ENCODE measurements at regions not wholly inside any gene's neighbourhood (a gene's known extent, or its start where the extent isn't known, plus 50 kb on each side); places are given as distances from the start of the nearest gene placed in this dataset.
A peak's percentile ranks its signal among the peaks of the same experiment; 100 is the strongest.

GRCh38 chr3:150349314-150350097 is 58.6 kb upstream of the TSC22D2 start:
- Histone ChIP-seq H3K27me3 (ENCODE audit: control insufficient read depth, insufficient read depth, low read length) (no peaks in the 10 kb centered on the region), H4K8ac (ENCODE audit: low read depth in 2 of 2, low read length in 2 of 2) (no peak overlapping the region), H2AK5ac (ENCODE audit: low read depth, low read length) (peak overlapping the region; percentile 21; the same call in 1 of the 2 replicates), H3K4me2 (ENCODE audit: low read depth, low read length) (no peak overlapping the region), H4K91ac (ENCODE audit: insufficient read depth, low read depth, low read length) (peak overlapping the region; percentile 43), H3K9me3 (ENCODE audit: control insufficient read depth, insufficient read depth, low read length) (no peaks in the 10 kb centered on the region), H3K9me1 (ENCODE audit: insufficient read depth, low read length) (no peaks in the 10 kb centered on the region; the same call in 1 of the 2 replicates), H3K79me1 (ENCODE audit: low read depth in 1 of 2, low read length in 2 of 2) (no peaks in the 10 kb centered on the region), H2BK120ac (ENCODE audit: low read depth, low read length) (peak overlapping the region; percentile 39; the same call in 1 of the 2 replicates), H3K56ac (ENCODE audit: extremely low read depth, insufficient read depth, low read length) (no peak overlapping the region; the same call in 1 of the 2 replicates), H2BK20ac (ENCODE audit: low read depth, low read length) (no peak overlapping the region), H3K27ac (ENCODE audit: insufficient read depth, low read length) (no peak overlapping the region), H3K4me3 (ENCODE audit: insufficient read depth, low read depth, low read length) (no peak overlapping the region), H3K4me1 (ENCODE audit: control insufficient read depth, insufficient read depth, low read length) (peaks cover 17% of the 10 kb centered on the region), H3K14ac (replicated peaks; ENCODE audit: low read depth, low read length) (peak overlapping the region; percentile 32; the same call in 1 of the 2 replicates), H2BK5ac (ENCODE audit: low read depth, low read length, poor library complexity, severe bottlenecking) (no peak overlapping the region), H4K20me1 (ENCODE audit: insufficient read depth, low read length) (no peaks in the 10 kb centered on the region), H2BK15ac (ENCODE audit: low read depth, low read length) (no peak overlapping the region), H3K23ac (ENCODE audit: low read depth, low read length) (no peak overlapping the region), H2AFZ (replicated peaks; ENCODE audit: low read length, poor library complexity) (peak overlapping the region; percentile 11), H3K9ac (ENCODE audit: low read depth, low read length) (no peak overlapping the region), H3K4ac (ENCODE audit: low read depth, low read length) (no peak overlapping the region), H2AK9ac (replicated peaks; ENCODE audit: low read depth, low read length, poor library complexity) (no peak overlapping the region), H3K36me3 (ENCODE audit: control insufficient read depth, insufficient read depth, low read length) (no peaks in the 10 kb centered on the region), H4K5ac (ENCODE audit: low read depth, low read length) (peak overlapping the region; percentile 12; the same call in 1 of the 2 replicates), H3K18ac (ENCODE audit: low read depth, low read length) (peak overlapping the region; percentile 51; the same call in 1 of the 2 replicates)
- dilution Hi-C loops (cut with HindIII; ENCODE audit: low sequenced_read_pairs, unreplicated experiment), result no loop called here
- in situ Hi-C loops (cut with MboI; ENCODE audit: low sequenced_read_pairs), result no loop called here
- no peak for DNase-seq
- intact Hi-C loops (cut with micrococcal nuclease), result loop anchor here (1.0 kb wide), 1 partner anchor 114 kb away; no protein-coding TSS in a partner anchor
- 0 out of 2 replicates have a peak, but pooled peaks have one; percentile 18 for ATAC-seq (ENCODE audit: low read depth)
- no TSS peak for BruUV-seq (replicated peaks)
- CTCF ChIA-PET, result interaction anchor here (0.6 to 1.6 kb wide), 4 partner anchors 13 to 1259 kb away, joined by 3 to 4 read pairs (median 4); no protein-coding TSS in a partner anchor
- POLR2A ChIA-PET (ENCODE audit: unreplicated experiment), result no interaction called here
- 0 out of 2 replicates have a peak, but pooled peaks have one; percentile 16 for TF ChIP-seq CTCF (conservative IDR thresholded peaks at IDR 0.05; ENCODE audit: low read depth, low read length)
- no peak for TF ChIP-seq RFX5 (IDR thresholded peaks at IDR 0.05; ENCODE audit: low read depth, low read length)
- 94% methylated on average over 2 of the region's 7 CpGs; no CpG with 5 or more reads in 1 of the 2 experiments for WGBS, 2 experiments (ENCODE audit: extremely low coverage in 2 of 2, insufficient read length in 1 of 2)

Measured in IMR-90 (cell line).